Nephron progenitor cell (in vitro differentiated cells): ENCODE measurements at regions not wholly inside any gene's neighbourhood (a gene's known extent, or its start where the extent isn't known, plus 50 kb on each side); places are given as distances from the start of the nearest gene placed in this dataset.

Experiments
- DNase-seq: peaks from one replicate; pipeline ENCODE4 v3.0.0; 2021
- H3K27ac Mint-ChIP-seq: 2 replicates; pipeline ENCODE4 v1.8.0; 2021; ENCODE audit warnings: mild to moderate bottlenecking, moderate library complexity, mixed read lengths
- H3K27me3 Mint-ChIP-seq: 2 replicates; pipeline ENCODE4 v1.8.0; 2021; ENCODE audit warnings: mild to moderate bottlenecking, low read depth, mixed read lengths; ENCODE audit not compliant: poor library complexity
- H3K36me3 Mint-ChIP-seq: 2 replicates; pipeline ENCODE4 v1.8.0; 2021; ENCODE audit warnings: low read depth, mixed read lengths
- H3K4me1 Mint-ChIP-seq: 2 replicates; pipeline ENCODE4 v1.8.0; 2021; ENCODE audit warnings: mixed read lengths
- H3K4me3 Mint-ChIP-seq: 2 replicates; pipeline ENCODE4 v1.8.0; 2021; ENCODE audit warnings: mild to moderate bottlenecking, moderate library complexity, mixed read lengths
- H3K9me3 Mint-ChIP-seq: 2 replicates; pipeline ENCODE4 v1.8.0; 2021; ENCODE audit warnings: mild to moderate bottlenecking, moderate library complexity, mixed read lengths
- TF ChIP-seq, protein P1 (sequence below): fragments of 200-600 bp; sonication (generic); IDR thresholded peaks from 2 replicates; pipeline ENCODE4 v1.5.0; 2021; ENCODE audit warnings: antibody characterized with exemption

GRCh38 chr10:90481326-90481923 is 376.4 kb downstream of the HTR7 start:
- peaks cover 6% of the 10 kb centered on the region for H3K4me1 Mint-ChIP-seq
- no peak overlapping the region for H3K4me3 Mint-ChIP-seq
- DNase-seq, result no peak
- H3K27ac Mint-ChIP-seq, result no peak overlapping the region
- no peaks in the 10 kb centered on the region for H3K9me3 Mint-ChIP-seq
- TF ChIP-seq, protein P1, sequence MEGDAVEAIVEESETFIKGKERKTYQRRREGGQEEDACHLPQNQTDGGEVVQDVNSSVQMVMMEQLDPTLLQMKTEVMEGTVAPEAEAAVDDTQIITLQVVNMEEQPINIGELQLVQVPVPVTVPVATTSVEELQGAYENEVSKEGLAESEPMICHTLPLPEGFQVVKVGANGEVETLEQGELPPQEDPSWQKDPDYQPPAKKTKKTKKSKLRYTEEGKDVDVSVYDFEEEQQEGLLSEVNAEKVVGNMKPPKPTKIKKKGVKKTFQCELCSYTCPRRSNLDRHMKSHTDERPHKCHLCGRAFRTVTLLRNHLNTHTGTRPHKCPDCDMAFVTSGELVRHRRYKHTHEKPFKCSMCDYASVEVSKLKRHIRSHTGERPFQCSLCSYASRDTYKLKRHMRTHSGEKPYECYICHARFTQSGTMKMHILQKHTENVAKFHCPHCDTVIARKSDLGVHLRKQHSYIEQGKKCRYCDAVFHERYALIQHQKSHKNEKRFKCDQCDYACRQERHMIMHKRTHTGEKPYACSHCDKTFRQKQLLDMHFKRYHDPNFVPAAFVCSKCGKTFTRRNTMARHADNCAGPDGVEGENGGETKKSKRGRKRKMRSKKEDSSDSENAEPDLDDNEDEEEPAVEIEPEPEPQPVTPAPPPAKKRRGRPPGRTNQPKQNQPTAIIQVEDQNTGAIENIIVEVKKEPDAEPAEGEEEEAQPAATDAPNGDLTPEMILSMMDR, result no peak
- peaks cover 2% of the 10 kb centered on the region for H3K27me3 Mint-ChIP-seq
- no peaks in the 10 kb centered on the region for H3K36me3 Mint-ChIP-seq

DNA sequence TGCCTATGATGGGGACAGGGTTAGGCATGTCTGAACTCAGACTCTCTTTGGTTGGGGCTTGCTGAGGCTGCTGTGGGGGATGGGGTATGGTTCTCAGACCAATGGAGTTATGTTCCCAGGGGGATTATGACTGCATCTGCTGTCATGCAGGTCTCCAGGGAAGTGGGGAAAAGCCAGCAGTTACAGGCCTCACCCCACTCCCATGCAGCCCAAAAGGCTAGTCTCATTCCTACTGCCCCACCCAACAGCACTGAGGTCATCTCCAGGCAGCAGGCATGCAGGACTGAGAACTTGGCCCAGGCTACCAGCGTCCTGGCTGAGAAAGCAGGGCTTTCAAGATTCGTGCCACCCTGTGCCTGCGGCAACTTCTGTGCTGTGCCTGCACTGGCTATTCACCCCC is 373.3 kb downstream of the HTR7 start:
- H3K4me1 Mint-ChIP-seq, result peaks cover 6% of the 10 kb centered on the region
- H3K27me3 Mint-ChIP-seq, result peaks cover 2% of the 10 kb centered on the region
- H3K4me3 Mint-ChIP-seq, result no peak overlapping the region
- H3K27ac Mint-ChIP-seq, result no peak overlapping the region
- TF ChIP-seq, protein P1, result no peak
- no peak for DNase-seq
- H3K9me3 Mint-ChIP-seq, result no peaks in the 10 kb centered on the region
- no peaks in the 10 kb centered on the region for H3K36me3 Mint-ChIP-seq

DNA sequence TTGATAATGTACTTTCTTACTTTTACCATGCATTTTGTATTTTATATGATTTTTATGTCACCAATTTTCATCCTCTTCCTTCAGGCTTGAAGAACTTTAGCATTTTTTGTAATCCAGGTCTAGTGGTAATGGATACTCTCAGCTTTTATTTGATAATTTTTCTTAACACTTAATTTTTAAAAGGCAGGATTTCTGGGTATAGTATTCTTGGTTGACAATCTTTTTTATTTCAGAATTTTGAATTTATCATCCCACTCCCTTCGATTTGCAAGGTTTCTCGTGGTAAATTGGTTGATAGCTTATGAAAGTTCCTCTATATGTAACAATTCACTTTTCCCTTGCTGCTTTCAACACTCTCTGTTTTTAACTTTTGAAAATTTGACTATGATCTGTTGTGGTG is 363.7 kb downstream of the HTR7 start:
- TF ChIP-seq, protein P1, result no peak
- no peaks in the 10 kb centered on the region for H3K4me1 Mint-ChIP-seq
- no peak overlapping the region for H3K27ac Mint-ChIP-seq
- H3K36me3 Mint-ChIP-seq, result peaks cover 14% of the 10 kb centered on the region
- H3K9me3 Mint-ChIP-seq, result peaks cover 51% of the 10 kb centered on the region
- no peaks in the 10 kb centered on the region for H3K27me3 Mint-ChIP-seq
- no peak for DNase-seq
- H3K4me3 Mint-ChIP-seq, result no peak overlapping the region

DNA sequence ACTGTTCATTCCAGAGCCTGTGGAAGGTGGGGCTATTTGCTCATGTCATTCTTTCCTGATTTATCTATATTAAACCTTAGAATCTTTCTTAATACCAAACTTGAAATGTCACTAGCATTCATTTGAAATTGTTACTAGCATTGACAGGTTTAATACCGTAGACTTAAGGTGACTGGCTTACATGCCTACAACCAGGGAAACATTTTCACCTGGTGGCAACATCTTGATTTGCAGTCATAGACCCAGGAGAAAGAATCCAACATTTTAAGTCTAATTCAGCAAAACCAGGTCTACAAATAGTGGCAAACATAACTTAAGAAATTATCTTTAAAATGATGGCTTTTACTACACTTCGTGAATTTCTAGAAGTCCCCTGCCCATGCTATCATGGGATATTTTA is 353.7 kb downstream of the HTR7 start:
- H3K4me3 Mint-ChIP-seq, result no peak overlapping the region
- H3K9me3 Mint-ChIP-seq, result no peaks in the 10 kb centered on the region
- TF ChIP-seq, protein P1, result no peak
- H3K27ac Mint-ChIP-seq, result no peak overlapping the region
- peaks cover 3% of the 10 kb centered on the region for H3K27me3 Mint-ChIP-seq
- no peak for DNase-seq
- no peaks in the 10 kb centered on the region for H3K36me3 Mint-ChIP-seq
- H3K4me1 Mint-ChIP-seq, result no peaks in the 10 kb centered on the region

DNA sequence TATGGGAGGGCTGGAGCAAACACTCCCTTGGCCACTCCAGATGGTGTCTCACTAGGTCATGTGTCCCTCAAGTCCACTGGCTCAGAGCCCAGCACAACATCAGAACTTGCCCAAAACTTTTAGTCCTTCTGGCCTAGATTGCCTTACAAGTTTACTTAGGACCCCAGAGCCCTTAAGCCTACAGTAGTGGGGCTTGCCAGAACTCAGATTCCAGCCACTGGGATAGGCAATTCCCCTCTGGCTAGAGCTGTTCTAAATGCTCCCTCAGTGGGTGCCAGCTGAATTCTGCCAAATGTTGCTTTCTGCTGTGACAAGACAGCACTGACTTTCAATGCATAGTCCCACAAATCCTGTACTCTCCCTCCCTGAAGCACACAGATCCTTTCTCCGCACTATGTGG is 331.1 kb downstream of the HTR7 start:
- Mint-ChIP-seq H3K4me3 (no peak overlapping the region), H3K27ac (no peak overlapping the region), H3K9me3 (no peaks in the 10 kb centered on the region), H3K27me3 (peaks cover 3% of the 10 kb centered on the region), H3K36me3 (no peaks in the 10 kb centered on the region), H3K4me1 (no peaks in the 10 kb centered on the region)
- TF ChIP-seq, protein P1, result no peak
- no peak for DNase-seq

DNA sequence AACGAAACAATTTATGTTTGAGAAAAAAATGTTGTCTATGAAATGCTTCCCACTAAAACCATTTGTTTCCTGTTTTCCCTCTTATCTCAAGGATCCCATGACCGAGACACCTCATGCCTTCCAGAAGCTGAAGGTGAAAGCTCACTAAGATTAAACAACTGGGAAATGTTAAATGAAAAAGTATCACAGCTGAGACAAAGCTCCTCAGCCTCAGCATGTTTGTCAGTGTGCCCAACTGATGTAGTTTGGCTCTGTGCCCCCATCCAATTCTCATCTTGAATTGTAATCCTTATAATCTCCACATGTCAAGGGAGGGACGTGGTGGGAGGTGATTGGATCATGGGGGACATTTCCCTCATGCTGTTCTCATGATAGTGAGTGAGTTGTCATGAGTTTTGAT is 327.3 kb downstream of the HTR7 start:
- no peak overlapping the region for H3K4me3 Mint-ChIP-seq
- no peaks in the 10 kb centered on the region for H3K9me3 Mint-ChIP-seq
- H3K27me3 Mint-ChIP-seq, result peaks cover 3% of the 10 kb centered on the region
- no peaks in the 10 kb centered on the region for H3K36me3 Mint-ChIP-seq
- TF ChIP-seq, protein P1, result no peak
- H3K27ac Mint-ChIP-seq, result no peak overlapping the region
- no peaks in the 10 kb centered on the region for H3K4me1 Mint-ChIP-seq
- no peak for DNase-seq
